Midbrain (tissue), 1 donor: ENCODE measurements at regions not wholly inside any gene's neighbourhood (a gene's known extent, or its start where the extent isn't known, plus 50 kb on each side); places are given as distances from the start of the nearest gene placed in this dataset.
"Not testable (repeated sequence)": the region's sequence is repeated elsewhere in the genome, so short reads cannot be mapped to it uniquely, and the experiment has no call there.

Experiments used
- DNase-seq: peaks from one replicate; lab custom pipeline; 2025; lab: John Stamatoyannopoulos, UW

GRCh38 chr10:63848871-63849270, 327.7 kb downstream of the REEP3 start:
- not testable (repeated sequence) for DNase-seq

- DNase-seq, result no peak
Observed at GRCh38 chr10:63862860-63863259, 341.7 kb downstream of the REEP3 start.

GRCh38 chr10:63865210-63865609, 344.0 kb downstream of the REEP3 start:
- DNase-seq, result no peak

- DNase-seq, result peak; percentile 68
Observed at GRCh38 chr10:63866075-63866746, 345.0 kb downstream of the REEP3 start.

- DNase-seq, result no peak
Observed at GRCh38 chr10:63866747-63867140, 345.5 kb downstream of the REEP3 start.

- no peak for DNase-seq
Observed at GRCh38 chr10:63878428-63878827, 357.2 kb downstream of the REEP3 start.

GRCh38 chr10:63883861-63884260, 362.7 kb downstream of the REEP3 start:
- no peak for DNase-seq

GRCh38 chr10:63884426-63884825, 363.2 kb downstream of the REEP3 start:
- DNase-seq, result no peak

GRCh38 chr10:63885156-63885555, 364.0 kb downstream of the REEP3 start:
- no peak for DNase-seq

GRCh38 chr10:63886281-63887022, 365.3 kb downstream of the REEP3 start:
- no peak for DNase-seq

- DNase-seq, result no peak
Observed at GRCh38 chr10:63887023-63887589, 365.9 kb downstream of the REEP3 start.

- no peak for DNase-seq
Observed at GRCh38 chr10:63887600-63888370, 366.6 kb downstream of the REEP3 start.

- DNase-seq, result no peak
Observed at GRCh38 chr10:63889803-63890202, 368.6 kb downstream of the REEP3 start.

GRCh38 chr10:63896992-63897391, 375.8 kb downstream of the REEP3 start:
- no peak for DNase-seq

GRCh38 chr10:63899673-63900300, 378.6 kb downstream of the REEP3 start:
- DNase-seq, result no peak

GRCh38 chr10:63901228-63901627, 380.0 kb downstream of the REEP3 start:
- no peak for DNase-seq

GRCh38 chr10:63901881-63902280, 380.7 kb downstream of the REEP3 start:
- DNase-seq, result no peak

GRCh38 chr10:63910806-63911205, 389.6 kb downstream of the REEP3 start:
- DNase-seq, result no peak

GRCh38 chr10:63915240-63915639, 394.0 kb downstream of the REEP3 start:
- DNase-seq, result no peak

- DNase-seq, result no peak
Observed at GRCh38 chr10:63917363-63917762, 396.2 kb downstream of the REEP3 start.

GRCh38 chr10:63919575-63920279, 398.5 kb downstream of the REEP3 start:
- DNase-seq, result no peak
